ENCODE measurements at regions not wholly inside any gene's neighbourhood (a gene's known extent, or its start where the extent isn't known, plus 50 kb on each side); places are given as distances from the start of the nearest gene placed in this dataset.

DNA sequence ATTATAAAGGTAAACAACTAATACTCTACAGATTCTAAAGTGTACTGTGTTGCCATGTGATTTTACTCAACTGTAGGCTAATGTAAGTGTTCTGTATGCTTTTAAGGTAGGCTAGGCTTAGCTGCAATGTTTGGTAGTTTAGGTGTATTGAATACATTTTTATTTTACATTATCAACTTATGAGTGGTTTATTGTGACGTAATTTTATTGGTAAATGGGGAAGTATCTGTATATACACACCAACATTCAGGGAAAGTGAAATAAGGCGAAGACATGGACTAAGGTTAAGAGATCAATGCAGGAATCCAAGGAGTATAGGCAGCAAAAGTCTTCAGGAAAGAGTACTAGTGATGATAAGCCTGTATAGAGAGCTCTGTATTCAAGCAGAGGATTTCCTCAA is 365.8 kb upstream of the MGAT4C start:
- Histone ChIP-seq H3K36me3 (no peaks in the 10 kb centered on the region), H3K4me3 (no peak overlapping the region), H3K27ac (no peak overlapping the region), H3K27me3 (no peaks in the 10 kb centered on the region), H3K4me1 (no peaks in the 10 kb centered on the region), H3K9me3 (no peaks in the 10 kb centered on the region)
- intact Hi-C loops (cut with DNase I; ENCODE audit: low total_unique reads): no loop called here
- no peak for TF ChIP-seq POLR2A (IDR thresholded peaks at IDR 0.05)
- TF ChIP-seq, protein P1, sequence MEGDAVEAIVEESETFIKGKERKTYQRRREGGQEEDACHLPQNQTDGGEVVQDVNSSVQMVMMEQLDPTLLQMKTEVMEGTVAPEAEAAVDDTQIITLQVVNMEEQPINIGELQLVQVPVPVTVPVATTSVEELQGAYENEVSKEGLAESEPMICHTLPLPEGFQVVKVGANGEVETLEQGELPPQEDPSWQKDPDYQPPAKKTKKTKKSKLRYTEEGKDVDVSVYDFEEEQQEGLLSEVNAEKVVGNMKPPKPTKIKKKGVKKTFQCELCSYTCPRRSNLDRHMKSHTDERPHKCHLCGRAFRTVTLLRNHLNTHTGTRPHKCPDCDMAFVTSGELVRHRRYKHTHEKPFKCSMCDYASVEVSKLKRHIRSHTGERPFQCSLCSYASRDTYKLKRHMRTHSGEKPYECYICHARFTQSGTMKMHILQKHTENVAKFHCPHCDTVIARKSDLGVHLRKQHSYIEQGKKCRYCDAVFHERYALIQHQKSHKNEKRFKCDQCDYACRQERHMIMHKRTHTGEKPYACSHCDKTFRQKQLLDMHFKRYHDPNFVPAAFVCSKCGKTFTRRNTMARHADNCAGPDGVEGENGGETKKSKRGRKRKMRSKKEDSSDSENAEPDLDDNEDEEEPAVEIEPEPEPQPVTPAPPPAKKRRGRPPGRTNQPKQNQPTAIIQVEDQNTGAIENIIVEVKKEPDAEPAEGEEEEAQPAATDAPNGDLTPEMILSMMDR (IDR thresholded peaks at IDR 0.05): no peak
- DNase-seq: no peak

DNA sequence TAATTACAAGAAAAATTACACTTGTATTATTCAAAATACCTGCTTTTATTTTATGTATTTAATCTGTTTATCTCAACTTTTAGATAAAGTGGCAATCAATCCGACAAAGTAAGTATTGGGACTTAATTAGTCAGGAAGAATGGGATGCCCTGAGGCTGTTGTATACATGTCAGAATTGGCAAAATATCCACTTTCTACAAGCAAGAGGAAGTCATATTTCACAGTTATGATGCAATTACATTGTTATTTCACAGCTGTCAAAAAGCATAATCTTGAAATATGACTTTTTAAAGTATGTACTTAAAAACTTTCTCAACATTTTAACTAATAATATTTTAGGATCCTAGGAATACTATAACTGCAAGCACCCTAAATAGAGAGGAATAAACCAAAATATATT is 357.1 kb upstream of the MGAT4C start:
- intact Hi-C loops (cut with DNase I; ENCODE audit: low total_unique reads): no loop called here
- Histone ChIP-seq H3K4me3 (no peak overlapping the region), H3K36me3 (no peaks in the 10 kb centered on the region), H3K27me3 (no peaks in the 10 kb centered on the region), H3K27ac (no peak overlapping the region), H3K4me1 (no peaks in the 10 kb centered on the region), H3K9me3 (no peaks in the 10 kb centered on the region)
- TF ChIP-seq, protein P1 (IDR thresholded peaks at IDR 0.05): no peak
- no peak for TF ChIP-seq POLR2A (IDR thresholded peaks at IDR 0.05)
- no peak for DNase-seq

DNA sequence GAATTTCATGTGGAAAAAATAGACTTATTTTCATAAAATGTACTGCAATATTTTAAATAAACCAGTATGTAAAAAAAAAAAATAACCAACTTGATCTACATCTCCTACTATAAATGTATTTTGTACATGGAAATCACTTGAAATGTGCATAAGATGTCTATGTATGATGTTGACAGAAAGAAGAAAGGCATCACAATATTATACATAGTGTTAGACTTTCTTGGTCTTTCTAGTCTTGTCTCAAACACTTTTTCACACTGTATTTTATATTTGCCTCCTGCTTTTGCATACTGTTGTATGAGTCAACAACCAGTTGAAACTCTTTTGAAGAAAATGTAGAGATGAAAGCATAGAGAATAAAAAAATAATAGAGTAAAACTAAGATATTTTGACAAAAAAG is 352.4 kb upstream of the MGAT4C start:
- H3K4me3 ChIP-seq: no peak overlapping the region
- intact Hi-C loops (cut with DNase I; ENCODE audit: low total_unique reads): no loop called here
- TF ChIP-seq, protein P1 (IDR thresholded peaks at IDR 0.05): no peak
- no peak for TF ChIP-seq POLR2A (IDR thresholded peaks at IDR 0.05)
- no peaks in the 10 kb centered on the region for H3K27me3 ChIP-seq
- H3K36me3 ChIP-seq: no peaks in the 10 kb centered on the region
- no peak for DNase-seq
- no peak overlapping the region for H3K27ac ChIP-seq
- H3K4me1 ChIP-seq: no peaks in the 10 kb centered on the region
- H3K9me3 ChIP-seq: no peaks in the 10 kb centered on the region

DNA sequence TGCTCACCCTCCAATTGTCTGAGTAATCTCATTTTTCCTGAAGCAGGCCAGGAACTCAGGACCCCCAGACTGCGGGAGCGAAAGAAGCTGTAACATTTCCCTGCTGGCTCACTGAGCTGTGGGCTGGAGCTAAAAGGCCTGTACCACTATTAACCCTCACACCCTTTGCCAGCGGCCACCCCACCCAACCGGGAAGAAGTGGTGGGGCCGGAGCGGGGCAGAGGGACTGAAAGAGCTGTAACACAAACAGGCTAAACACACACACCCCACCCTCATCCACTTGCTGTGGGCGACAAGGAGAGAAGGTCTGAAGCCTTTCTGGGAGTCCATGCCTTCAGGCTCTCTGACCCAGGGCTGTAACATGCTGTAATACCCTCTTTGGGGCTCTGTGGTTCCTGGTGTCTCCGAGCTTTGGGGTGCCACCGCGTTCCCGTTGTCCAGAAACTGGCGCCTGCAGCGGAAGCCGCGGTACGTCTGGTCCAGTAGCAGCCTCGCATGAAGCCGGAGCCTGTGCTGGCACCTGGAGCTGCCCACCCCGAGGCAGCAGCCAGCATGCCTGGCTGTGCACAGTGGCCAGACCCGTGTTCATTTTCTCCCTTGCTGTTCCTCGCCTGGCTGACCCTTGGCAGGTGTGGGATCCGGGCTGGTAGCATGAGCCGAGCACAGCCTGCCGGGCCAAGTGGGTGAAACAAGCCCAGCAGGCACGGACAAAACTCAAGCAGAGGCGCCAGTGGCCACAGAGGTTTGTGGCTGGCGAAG is 345.5 kb upstream of the MGAT4C start:
- Histone ChIP-seq H3K27me3 (no peaks in the 10 kb centered on the region), H3K36me3 (no peaks in the 10 kb centered on the region), H3K9me3 (no peaks in the 10 kb centered on the region), H3K4me1 (no peaks in the 10 kb centered on the region), H3K4me3 (no peak overlapping the region), H3K27ac (no peak overlapping the region)
- TF ChIP-seq POLR2A (IDR thresholded peaks at IDR 0.05): no peak
- TF ChIP-seq, protein P1 (IDR thresholded peaks at IDR 0.05): no peak
- intact Hi-C loops (cut with DNase I; ENCODE audit: low total_unique reads): no loop called here
- DNase-seq: peak in 1 of 2 donors; percentile 9

DNA sequence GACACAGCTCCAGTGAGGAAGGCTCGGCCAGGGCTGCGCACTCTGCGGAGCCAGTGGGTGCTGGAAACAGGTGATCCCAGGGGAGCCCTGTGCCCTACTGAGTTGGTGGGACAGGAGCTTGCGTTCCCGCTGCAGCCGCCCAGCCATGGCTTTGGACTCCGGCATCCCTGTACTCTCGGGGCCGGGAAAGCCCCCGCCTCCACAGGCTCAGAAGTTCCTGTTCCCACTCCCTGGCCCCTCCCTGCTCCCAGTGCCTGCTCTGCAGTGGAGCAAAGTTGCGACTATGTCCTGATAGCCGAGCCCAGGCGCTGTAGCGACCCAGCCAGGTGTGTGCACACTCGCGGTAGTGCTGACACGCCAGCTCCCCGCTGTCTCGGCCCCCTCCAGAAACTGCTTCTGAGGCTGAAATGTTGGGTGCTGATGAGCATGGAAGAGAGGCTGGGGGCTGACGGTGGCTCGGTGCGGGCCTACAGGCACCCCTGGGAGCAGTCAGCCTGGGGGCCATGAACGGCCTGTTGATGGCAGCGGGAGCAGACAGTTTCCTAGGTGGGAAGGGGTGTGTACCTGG is 344.6 kb upstream of the MGAT4C start:
- intact Hi-C loops (cut with DNase I; ENCODE audit: low total_unique reads): no loop called here
- Histone ChIP-seq H3K27me3 (no peaks in the 10 kb centered on the region), H3K4me3 (no peak overlapping the region), H3K4me1 (no peaks in the 10 kb centered on the region), H3K9me3 (no peaks in the 10 kb centered on the region), H3K27ac (no peak overlapping the region), H3K36me3 (no peaks in the 10 kb centered on the region)
- DNase-seq: peak in 1 of 2 donors; percentile 6
- no peak for TF ChIP-seq POLR2A (IDR thresholded peaks at IDR 0.05)
- TF ChIP-seq, protein P1 (IDR thresholded peaks at IDR 0.05): no peak
